ENCODE measurements at regions not wholly inside any gene's neighbourhood (a gene's known extent, or its start where the extent isn't known, plus 50 kb on each side); places are given as distances from the start of the nearest gene placed in this dataset.

DNA sequence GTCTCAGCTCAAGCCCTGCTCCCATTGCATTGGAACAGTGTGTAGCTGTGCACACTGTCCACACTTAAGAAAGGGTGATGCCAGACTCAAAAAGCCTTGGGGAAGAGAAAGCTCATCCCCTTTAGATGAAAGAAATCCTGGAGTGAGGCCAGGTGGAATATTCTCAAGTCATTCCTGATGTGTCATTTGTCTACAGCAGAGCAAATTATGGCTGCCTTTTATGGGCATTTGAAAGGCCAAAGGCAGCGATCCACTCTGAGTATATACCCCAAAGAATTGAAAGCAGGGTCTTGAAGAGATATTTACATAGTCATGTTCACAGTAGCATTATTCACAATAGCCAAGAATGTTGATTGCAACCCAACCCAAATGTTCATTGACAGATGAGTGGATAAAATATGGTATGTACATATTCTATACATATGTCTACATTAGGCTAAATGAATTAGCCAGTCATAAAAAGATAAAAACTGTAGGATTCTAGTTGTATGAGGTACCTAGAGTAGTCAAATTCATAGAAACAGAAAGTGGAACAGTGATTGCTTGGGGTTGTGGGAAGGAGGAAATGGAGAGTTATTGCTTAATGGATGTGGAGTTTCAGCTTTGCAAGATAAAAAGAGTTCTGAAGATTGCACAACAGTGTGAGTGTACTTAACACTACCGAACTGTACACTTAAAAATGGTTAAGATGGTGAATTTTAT is 214.9 kb downstream of the KCNRG start:
- TF ChIP-seq, protein P1, sequence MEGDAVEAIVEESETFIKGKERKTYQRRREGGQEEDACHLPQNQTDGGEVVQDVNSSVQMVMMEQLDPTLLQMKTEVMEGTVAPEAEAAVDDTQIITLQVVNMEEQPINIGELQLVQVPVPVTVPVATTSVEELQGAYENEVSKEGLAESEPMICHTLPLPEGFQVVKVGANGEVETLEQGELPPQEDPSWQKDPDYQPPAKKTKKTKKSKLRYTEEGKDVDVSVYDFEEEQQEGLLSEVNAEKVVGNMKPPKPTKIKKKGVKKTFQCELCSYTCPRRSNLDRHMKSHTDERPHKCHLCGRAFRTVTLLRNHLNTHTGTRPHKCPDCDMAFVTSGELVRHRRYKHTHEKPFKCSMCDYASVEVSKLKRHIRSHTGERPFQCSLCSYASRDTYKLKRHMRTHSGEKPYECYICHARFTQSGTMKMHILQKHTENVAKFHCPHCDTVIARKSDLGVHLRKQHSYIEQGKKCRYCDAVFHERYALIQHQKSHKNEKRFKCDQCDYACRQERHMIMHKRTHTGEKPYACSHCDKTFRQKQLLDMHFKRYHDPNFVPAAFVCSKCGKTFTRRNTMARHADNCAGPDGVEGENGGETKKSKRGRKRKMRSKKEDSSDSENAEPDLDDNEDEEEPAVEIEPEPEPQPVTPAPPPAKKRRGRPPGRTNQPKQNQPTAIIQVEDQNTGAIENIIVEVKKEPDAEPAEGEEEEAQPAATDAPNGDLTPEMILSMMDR (IDR thresholded peaks at IDR 0.05) = no peak
- no peak for TF ChIP-seq POLR2A (IDR thresholded peaks at IDR 0.05)

All from heart left ventricle (tissue), 13 donors.